ENCODE measurements at regions not wholly inside any gene's neighbourhood (a gene's known extent, or its start where the extent isn't known, plus 50 kb on each side); places are given as distances from the start of the nearest gene placed in this dataset.

- CTCF ChIA-PET: no interaction called here
- POLR2A ChIA-PET: no interaction called here
Measured at GRCh38 chr18:11506856-11507255, 102.5 kb upstream of the SLC35G4 start.

More at GRCh38 chr18:11506856-11507255, 102.5 kb upstream of the SLC35G4 start:
- Histone ChIP-seq H3K9me2 (ENCODE audit: insufficient read depth) (no peaks in the 10 kb centered on the region), H2AFZ (ENCODE audit: low read depth, low read length, poor library complexity, severe bottlenecking) (no peak overlapping the region), H3K4me3 (replicated peaks in 1 of 2; ENCODE audit: low read depth in 1 of 2, low read length in 2 of 2) (no peak overlapping the region), H3K9me3 (ENCODE audit: control insufficient read depth in 1 of 2, insufficient read depth in 1 of 2, low read depth in 1 of 2, low read length in 2 of 2) (no peaks in the 10 kb centered on the region), H3K79me2 (ENCODE audit: insufficient read depth, low read length) (no peaks in the 10 kb centered on the region), H3K4me2 (ENCODE audit: low read length) (no peak overlapping the region), H3K9ac (ENCODE audit: low read length) (no peak overlapping the region), H3K4me1 (ENCODE audit: control insufficient read depth in 1 of 2, insufficient read depth in 2 of 2, low read length in 2 of 2) (no peaks in the 10 kb centered on the region), H3K27me3 (ENCODE audit: insufficient read depth, low read length) (peaks cover 23% of the 10 kb centered on the region), H4K20me1 (ENCODE audit: insufficient read depth) (no peaks in the 10 kb centered on the region), H3K36me3 (ENCODE audit: control insufficient read depth in 1 of 2, insufficient read depth in 2 of 2, low read length in 2 of 2) (no peaks in the 10 kb centered on the region), H3K27ac (ENCODE audit: low read depth, low read length) (no peak overlapping the region)
- no TSS peak for BruUV-seq (replicated peaks)
- RAD21 ChIA-PET (ENCODE audit: low non-redundant PET in 1 of 2, low total read pairs in 2 of 2, uncharacterized antibody in 2 of 2, unreplicated experiment in 2 of 2): no interaction called here
- TF ChIP-seq ZFX (IDR thresholded peaks at IDR 0.05) (no peak), MAX (IDR thresholded peaks at IDR 0.05) (no peak), EZH2phosphoT487 (IDR thresholded peaks at IDR 0.05; ENCODE audit: borderline replicate concordance) (no peak), JUND (IDR thresholded peaks at IDR 0.05) (no peak), RAD21 (IDR thresholded peaks at IDR 0.05; ENCODE audit: low read depth) (no peak), YY1 (IDR thresholded peaks at IDR 0.05; ENCODE audit: extremely low read depth, insufficient replicate concordance, low read depth, low read length) (no peak), REST (IDR thresholded peaks at IDR 0.05; ENCODE audit: low read depth) (no peak), SIN3A (IDR thresholded peaks at IDR 0.05; ENCODE audit: low read depth) (no peak), CEBPB (IDR thresholded peaks at IDR 0.05; ENCODE audit: low read depth) (no peak), ELF1 (IDR thresholded peaks at IDR 0.05; ENCODE audit: borderline replicate concordance, low read depth) (no peak), EZH2 (IDR thresholded peaks at IDR 0.05) (no peak), ATF3 (IDR thresholded peaks at IDR 0.05) (no peak)
- intact Hi-C loops (cut with micrococcal nuclease): no loop called here
- DNase-seq (ENCODE audit: low read depth, low spot score): no peak
- no peak for ATAC-seq

Data from HCT116 (cell line).